Upper lobe of left lung (tissue), 6 donors: ENCODE measurements at regions not wholly inside any gene's neighbourhood (a gene's known extent, or its start where the extent isn't known, plus 50 kb on each side); places are given as distances from the start of the nearest gene placed in this dataset.

Experiments
- ATAC-seq, 2 donors: fragments of 200-7000 bp; cut with Tn5 transposase; one replicate each; pipeline ENCODE4 v1.9.1; 2022; ENCODE audit warnings: mild to moderate bottlenecking in 2 of 2, moderate library complexity in 2 of 2; ENCODE audit not compliant: low FRiP score in 2 of 2
- DNase-seq, 2 donors: peaks; one replicate each; pipeline ENCODE4 v3.0.0-alpha.2; 2019 to 2020
- H3K27ac ChIP-seq, 4 donors: fragments of 200-600 bp; sonication (generic); one replicate each; pipeline ENCODE4 v1.5.1; 2016 to 2019
- H3K27me3 ChIP-seq, 4 donors: fragments of 200-600 bp; sonication (generic); one replicate each; pipeline ENCODE4 v1.5.1; 2017 to 2019
- H3K36me3 ChIP-seq, 4 donors: fragments of 200-600 bp; sonication (generic); one replicate each; pipeline ENCODE4 v1.5.1; 2016 to 2019
- H3K4me1 ChIP-seq, 4 donors: fragments of 200-600 bp; sonication (generic); one replicate each; pipeline ENCODE4 v1.5.1; 2018 to 2019
- H3K4me3 ChIP-seq, 4 donors: fragments of 200-600 bp; sonication (generic); one replicate each; pipeline ENCODE4 v1.5.1; 2017 to 2019; ENCODE audit warnings: mild to moderate bottlenecking in 2 of 4, moderate library complexity in 1 of 4
- H3K9me3 ChIP-seq, 4 donors: fragments of 200-600 bp; sonication (generic); one replicate each; pipeline ENCODE4 v1.5.1; 2018 to 2019
- CTCF ChIP-seq, 6 experiments: fragments of 450-650 bp in 4 of 6; fragments of 200-600 bp in 2 of 6; sonication (generic) in 2 of 6; IDR thresholded peaks; one replicate each; pipeline ENCODE4 v1.5.1; 2016 to 2019; ENCODE audit warnings: antibody characterized with exemption in 6 of 6
- EP300 ChIP-seq, 4 donors: sonication (generic); formaldehyde crosslinking; IDR thresholded peaks; one replicate each; pipeline ENCODE4 v1.5.1; 2017; ENCODE audit warnings: antibody characterized with exemption in 4 of 4, control low read depth in 2 of 4
- POLR2A ChIP-seq, 4 donors: fragments of 450-650 bp; IDR thresholded peaks; one replicate each; pipeline ENCODE4 v1.5.1; 2016 to 2017; ENCODE audit warnings: antibody characterized with exemption in 4 of 4, mild to moderate bottlenecking in 2 of 4
- POLR2AphosphoS5 ChIP-seq, 2 donors: sonication (generic); formaldehyde crosslinking; IDR thresholded peaks; one replicate each; pipeline ENCODE4 v1.5.1; 2017; ENCODE audit warnings: antibody characterized with exemption in 2 of 2
- WGBS, 2 donors: methylation state at CpG; one replicate each; pipeline ENCODE4 v1.1.5; 2017 to 2018; 5-methylcytosine and 5-hydroxymethylcytosine counted together
- donor health status: DM: no; HTN: no; CAD: no; lungs with moderate emphysema.
- donor health status: DM: no; HTN: yes; CAD: no; lungs with severe emphysema.

GRCh38 chr21:16154321-16154720 is 424.5 kb downstream of the USP25 start:
- no peak overlapping the region for H3K27ac ChIP-seq
- TF ChIP-seq POLR2A (IDR thresholded peaks at IDR 0.05), result no peak
- no peak for TF ChIP-seq CTCF (IDR thresholded peaks at IDR 0.05)
- TF ChIP-seq POLR2AphosphoS5 (IDR thresholded peaks at IDR 0.05), result no peak
- no peak for TF ChIP-seq EP300 (IDR thresholded peaks at IDR 0.05)
- no peaks in the 10 kb centered on the region for H3K4me1 ChIP-seq
- no peaks in the 10 kb centered on the region for H3K36me3 ChIP-seq
- H3K9me3 ChIP-seq, result no peaks in the 10 kb centered on the region
- DNase-seq, result no peak
- no peak overlapping the region for H3K4me3 ChIP-seq
- H3K27me3 ChIP-seq, result no peaks in the 10 kb centered on the region
- WGBS, 2 donors, result 95 to 98% methylated on average over 4 of the region's 4 CpGs
- no peak for ATAC-seq

DNA sequence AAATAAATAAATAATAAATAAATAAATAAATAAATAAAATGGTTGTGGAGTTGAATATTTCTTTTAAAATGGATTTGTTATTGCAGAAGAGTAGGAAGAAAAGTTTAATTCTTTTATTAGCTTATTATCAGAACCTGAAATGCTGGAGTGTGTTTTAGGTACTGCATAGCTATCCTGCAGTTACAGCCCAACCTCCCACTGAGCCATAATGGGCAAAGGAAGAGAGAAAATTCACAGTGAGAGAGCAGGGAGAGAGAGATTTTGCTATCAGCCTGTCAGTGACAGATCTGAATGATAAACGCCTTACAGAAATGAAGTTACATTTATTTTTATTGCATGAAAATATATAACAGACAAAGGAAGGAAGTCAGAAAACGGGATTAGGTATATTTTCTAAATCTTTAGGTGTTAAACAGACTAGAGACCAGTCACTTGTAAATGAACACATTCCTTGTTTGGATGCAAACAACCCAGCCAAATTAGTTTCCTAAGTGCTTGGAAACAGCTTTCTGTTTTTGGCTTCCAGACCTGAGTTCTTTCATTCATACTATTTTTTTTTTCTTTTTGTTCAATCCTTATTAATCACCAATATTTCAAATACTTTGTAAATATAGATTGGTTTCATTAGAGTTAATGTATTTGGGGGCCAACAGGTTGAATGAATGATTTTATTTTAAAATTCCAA is 425.3 kb downstream of the USP25 start:
- Histone ChIP-seq H3K4me1 (no peaks in the 10 kb centered on the region), H3K27me3 (no peaks in the 10 kb centered on the region), H3K9me3 (no peaks in the 10 kb centered on the region), H3K4me3 (no peak overlapping the region), H3K36me3 (no peaks in the 10 kb centered on the region), H3K27ac (no peak overlapping the region)
- 61 to 77% methylated on average over 2 of the region's 2 CpGs for WGBS, 2 donors
- no peak for DNase-seq
- TF ChIP-seq POLR2A (IDR thresholded peaks at IDR 0.05) (no peak), POLR2AphosphoS5 (IDR thresholded peaks at IDR 0.05) (no peak), EP300 (IDR thresholded peaks at IDR 0.05) (no peak), CTCF (IDR thresholded peaks at IDR 0.05) (no peak)
- ATAC-seq, result no peak

GRCh38 chr21:16156841-16157489 is 427.2 kb downstream of the USP25 start:
- H3K4me1 ChIP-seq, result no peaks in the 10 kb centered on the region
- no peak for ATAC-seq
- no peak overlapping the region for H3K4me3 ChIP-seq
- H3K36me3 ChIP-seq, result no peaks in the 10 kb centered on the region
- no peaks in the 10 kb centered on the region for H3K27me3 ChIP-seq
- no peaks in the 10 kb centered on the region for H3K9me3 ChIP-seq
- TF ChIP-seq POLR2A (IDR thresholded peaks at IDR 0.05) (no peak), CTCF (IDR thresholded peaks at IDR 0.05) (no peak), POLR2AphosphoS5 (IDR thresholded peaks at IDR 0.05) (no peak), EP300 (IDR thresholded peaks at IDR 0.05) (no peak)
- no peak for DNase-seq
- H3K27ac ChIP-seq, result no peak overlapping the region

DNA sequence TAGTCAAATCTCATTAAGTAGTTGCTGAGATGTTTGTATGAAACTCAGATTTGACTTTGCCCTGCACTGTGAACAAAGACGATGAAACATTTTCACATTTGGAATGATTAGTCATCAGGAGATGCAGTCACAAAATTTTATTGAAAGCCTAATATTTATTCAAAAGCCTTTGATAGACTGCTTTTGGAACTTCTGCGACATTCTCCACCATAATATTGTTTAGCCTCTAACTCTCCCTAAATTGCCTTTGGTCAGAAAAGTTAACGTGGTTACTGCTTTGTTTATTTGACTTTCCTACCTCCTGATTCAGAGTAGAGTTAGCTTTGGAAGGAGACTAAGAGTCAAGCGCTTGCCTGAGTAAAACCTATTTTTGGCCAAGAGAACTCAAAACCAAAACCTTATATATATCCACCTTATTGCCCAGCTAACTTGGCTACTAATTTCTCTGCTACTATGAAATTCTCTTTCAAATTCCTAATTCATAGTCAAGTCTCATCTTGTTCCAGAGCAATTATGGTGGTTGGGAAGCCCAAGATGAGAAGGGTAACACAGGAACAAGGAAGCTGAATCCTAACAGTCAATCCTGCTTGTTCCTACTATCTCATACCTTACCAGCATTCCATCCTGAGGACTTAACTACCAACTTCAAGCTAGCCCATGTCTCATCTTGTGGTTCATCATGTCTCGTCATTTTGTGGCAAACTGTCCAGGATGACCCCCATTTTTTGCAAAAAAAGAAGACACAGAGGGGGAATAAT is 429.6 kb downstream of the USP25 start:
- ATAC-seq (no peak), DNase-seq (no peak)
- H3K27ac ChIP-seq, result no peak overlapping the region
- H3K36me3 ChIP-seq, result no peaks in the 10 kb centered on the region
- no peaks in the 10 kb centered on the region for H3K4me1 ChIP-seq
- H3K4me3 ChIP-seq, result no peak overlapping the region
- 83 to 87% methylated on average over 5 of the region's 5 CpGs for WGBS, 2 donors
- no peaks in the 10 kb centered on the region for H3K9me3 ChIP-seq
- no peaks in the 10 kb centered on the region for H3K27me3 ChIP-seq
- TF ChIP-seq POLR2AphosphoS5 (IDR thresholded peaks at IDR 0.05), result no peak
- no peak for TF ChIP-seq POLR2A (IDR thresholded peaks at IDR 0.05)
- no peak for TF ChIP-seq EP300 (IDR thresholded peaks at IDR 0.05)

GRCh38 chr21:16159971-16160350 is 430.2 kb downstream of the USP25 start:
- H3K9me3 ChIP-seq, result no peaks in the 10 kb centered on the region
- no peak overlapping the region for H3K4me3 ChIP-seq
- ATAC-seq, result no peak
- H3K27me3 ChIP-seq, result no peaks in the 10 kb centered on the region
- H3K4me1 ChIP-seq, result no peaks in the 10 kb centered on the region
- DNase-seq, result no peak
- TF ChIP-seq EP300 (IDR thresholded peaks at IDR 0.05) (no peak), POLR2A (IDR thresholded peaks at IDR 0.05) (no peak), POLR2AphosphoS5 (IDR thresholded peaks at IDR 0.05) (no peak), CTCF (IDR thresholded peaks at IDR 0.05) (no peak)
- 88 to 93% methylated on average over 2 of the region's 2 CpGs for WGBS, 2 donors
- H3K36me3 ChIP-seq, result no peaks in the 10 kb centered on the region
- no peak overlapping the region for H3K27ac ChIP-seq
